Endodermal cell (in vitro differentiated cells): ENCODE measurements at regions not wholly inside any gene's neighbourhood (a gene's known extent, or its start where the extent isn't known, plus 50 kb on each side); places are given as distances from the start of the nearest gene placed in this dataset.

Source experiments
- DNase-seq: peaks from one replicate; pipeline ENCODE4 v3.0.0-alpha.2; 2017
- H3K27ac ChIP-seq: 2 replicates; pipeline ENCODE4 v1.5.1; 2013; ENCODE audit warnings: mild to moderate bottlenecking, low read depth, low read length, moderate library complexity
- H3K27me3 ChIP-seq: 2 replicates; pipeline ENCODE4 v1.6.1; 2013; ENCODE audit warnings: mild to moderate bottlenecking, low read length, moderate library complexity; ENCODE audit not compliant: insufficient read depth, control insufficient read depth, poor library complexity, severe bottlenecking
- H3K36me3 ChIP-seq: 2 replicates; pipeline ENCODE4 v1.7.0; 2013; ENCODE audit warnings: mild to moderate bottlenecking, low read length, moderate library complexity; ENCODE audit not compliant: control insufficient read depth, insufficient read depth
- H3K4me1 ChIP-seq: one replicate; pipeline ENCODE4 v1.7.0; 2013; ENCODE audit warnings: low read length; ENCODE audit not compliant: control insufficient read depth, insufficient read depth
- H3K4me3 ChIP-seq: 2 replicates; pipeline ENCODE4 v1.5.1; 2013; ENCODE audit warnings: mild to moderate bottlenecking, low read length, moderate library complexity
- H3K9ac ChIP-seq: 2 replicates; pipeline ENCODE4 v1.6.1; 2013; ENCODE audit warnings: mild to moderate bottlenecking, low read length, moderate library complexity; ENCODE audit not compliant: poor library complexity, severe bottlenecking; ENCODE audit errors: extremely low read depth
- H3K9me3 ChIP-seq: 2 replicates; pipeline ENCODE4 v1.6.1; 2013; ENCODE audit warnings: mild to moderate bottlenecking, low read length, moderate library complexity; ENCODE audit not compliant: control insufficient read depth
- H3K27ac Mint-ChIP-seq: 2 replicates; pipeline ENCODE4 v1.8.0; 2020; ENCODE audit warnings: mixed read lengths
- H3K27me3 Mint-ChIP-seq: 2 replicates; pipeline ENCODE4 v1.8.0; 2021; ENCODE audit warnings: mild to moderate bottlenecking, mixed read lengths; ENCODE audit not compliant: insufficient read depth
- H3K36me3 Mint-ChIP-seq: 2 replicates; pipeline ENCODE4 v1.8.0; 2020; ENCODE audit warnings: low read depth, mixed read lengths
- H3K4me1 Mint-ChIP-seq: 2 replicates; pipeline ENCODE4 v1.8.0; 2020; ENCODE audit warnings: mixed read lengths
- H3K4me3 Mint-ChIP-seq: 2 replicates; pipeline ENCODE4 v1.8.0; 2020; ENCODE audit warnings: mild to moderate bottlenecking, moderate library complexity, mixed read lengths
- H3K9me3 Mint-ChIP-seq: 2 replicates; pipeline ENCODE4 v1.8.0; 2020; ENCODE audit warnings: mild to moderate bottlenecking, mixed read lengths
- WGBS, 2 experiments: methylation state at CpG; one replicate each; pipeline versions ENCODE4 v1.1.5 to v1.1.7; 2013; ENCODE audit warnings: missing lambda C conversion rate in 2 of 2, mixed read lengths in 1 of 2; ENCODE audit not compliant: insufficient coverage in 1 of 2, insufficient read length in 1 of 2; 5-methylcytosine and 5-hydroxymethylcytosine counted together
- TF ChIP-seq, protein P1 (sequence below): fragments of 200-600 bp; sonication (generic); conservative IDR thresholded peaks from 2 replicates; pipeline ENCODE4 v1.5.0; 2021; ENCODE audit warnings: antibody characterized with exemption, mild to moderate bottlenecking

DNA sequence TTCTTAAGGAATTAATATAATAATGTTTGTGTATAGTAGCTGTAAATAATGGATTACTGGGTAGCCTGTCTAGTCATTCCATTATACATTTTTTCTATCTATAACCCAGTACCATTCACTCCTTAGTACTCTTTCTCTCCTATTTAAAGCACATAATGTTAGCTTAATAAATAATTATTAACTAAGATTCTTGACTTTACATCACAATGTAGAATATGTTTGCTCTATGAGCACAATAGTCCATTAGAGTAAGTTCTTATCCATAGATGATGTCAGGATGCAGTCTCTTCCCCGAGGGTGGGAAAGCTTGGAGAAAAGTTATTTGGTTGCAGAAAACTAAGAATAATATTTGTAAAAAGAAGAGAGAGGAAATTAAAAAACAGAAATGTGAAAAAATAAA, 226.4 kb upstream of the EYS start:
- Histone ChIP-seq H3K36me3 (no peaks in the 10 kb centered on the region), H3K27me3 (no peaks in the 10 kb centered on the region), H3K9me3 (peaks cover 14% of the 10 kb centered on the region), H3K9ac (no peak overlapping the region), H3K27ac (no peak overlapping the region), H3K4me1 (no peaks in the 10 kb centered on the region), H3K4me3 (no peak overlapping the region)
- TF ChIP-seq, protein P1, sequence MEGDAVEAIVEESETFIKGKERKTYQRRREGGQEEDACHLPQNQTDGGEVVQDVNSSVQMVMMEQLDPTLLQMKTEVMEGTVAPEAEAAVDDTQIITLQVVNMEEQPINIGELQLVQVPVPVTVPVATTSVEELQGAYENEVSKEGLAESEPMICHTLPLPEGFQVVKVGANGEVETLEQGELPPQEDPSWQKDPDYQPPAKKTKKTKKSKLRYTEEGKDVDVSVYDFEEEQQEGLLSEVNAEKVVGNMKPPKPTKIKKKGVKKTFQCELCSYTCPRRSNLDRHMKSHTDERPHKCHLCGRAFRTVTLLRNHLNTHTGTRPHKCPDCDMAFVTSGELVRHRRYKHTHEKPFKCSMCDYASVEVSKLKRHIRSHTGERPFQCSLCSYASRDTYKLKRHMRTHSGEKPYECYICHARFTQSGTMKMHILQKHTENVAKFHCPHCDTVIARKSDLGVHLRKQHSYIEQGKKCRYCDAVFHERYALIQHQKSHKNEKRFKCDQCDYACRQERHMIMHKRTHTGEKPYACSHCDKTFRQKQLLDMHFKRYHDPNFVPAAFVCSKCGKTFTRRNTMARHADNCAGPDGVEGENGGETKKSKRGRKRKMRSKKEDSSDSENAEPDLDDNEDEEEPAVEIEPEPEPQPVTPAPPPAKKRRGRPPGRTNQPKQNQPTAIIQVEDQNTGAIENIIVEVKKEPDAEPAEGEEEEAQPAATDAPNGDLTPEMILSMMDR, result no peak
- H3K4me3 Mint-ChIP-seq, result no peak overlapping the region
- no peaks in the 10 kb centered on the region for H3K4me1 Mint-ChIP-seq
- peaks cover 7% of the 10 kb centered on the region for H3K9me3 Mint-ChIP-seq
- no peak for DNase-seq
- H3K27ac Mint-ChIP-seq, result no peak overlapping the region
- WGBS, 2 experiments, result 67 to 79% methylated on average over 1 of the region's 1 CpG
- H3K27me3 Mint-ChIP-seq, result no peaks in the 10 kb centered on the region
- no peaks in the 10 kb centered on the region for H3K36me3 Mint-ChIP-seq

DNA sequence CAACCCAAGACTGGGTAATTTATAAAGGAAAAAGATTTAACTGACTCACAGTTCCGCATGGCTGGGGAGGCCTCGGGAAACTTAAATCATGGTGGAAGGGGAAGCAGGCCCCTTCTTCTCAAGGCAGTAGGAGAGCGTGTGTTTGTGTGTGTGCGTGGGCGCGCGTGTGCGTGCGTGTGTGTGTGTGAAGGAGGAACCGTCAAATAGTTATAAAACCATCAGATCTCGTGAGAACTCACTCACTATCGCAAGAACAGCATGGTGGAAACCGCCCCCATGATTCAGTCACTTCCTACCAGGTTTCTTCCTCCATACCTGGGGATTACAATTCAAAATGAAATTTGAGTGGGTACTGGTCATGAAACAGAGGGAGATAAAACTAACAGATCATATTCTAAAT, 220.1 kb upstream of the EYS start:
- Mint-ChIP-seq H3K36me3 (no peaks in the 10 kb centered on the region), H3K4me1 (no peaks in the 10 kb centered on the region), H3K9me3 (peaks cover 7% of the 10 kb centered on the region), H3K27ac (no peak overlapping the region), H3K27me3 (no peaks in the 10 kb centered on the region), H3K4me3 (no peak overlapping the region)
- Histone ChIP-seq H3K27ac (no peak overlapping the region), H3K4me3 (no peak overlapping the region), H3K36me3 (no peaks in the 10 kb centered on the region), H3K9me3 (peaks cover 14% of the 10 kb centered on the region), H3K27me3 (no peaks in the 10 kb centered on the region), H3K9ac (no peak overlapping the region), H3K4me1 (no peaks in the 10 kb centered on the region)
- no peak for DNase-seq
- 97 to 100% methylated on average over 9 to 13 of the region's 13 CpGs for WGBS, 2 experiments
- TF ChIP-seq, protein P1, result no peak

- no peaks in the 10 kb centered on the region for H3K9me3 ChIP-seq
- no peak overlapping the region for H3K4me3 ChIP-seq
- TF ChIP-seq, protein P1, result no peak
- WGBS, 2 experiments, result 100% methylated on average over 2 of the region's 2 CpGs; no CpG with 5 or more reads in 1 of the 2 experiments
- H3K27ac ChIP-seq, result no peak overlapping the region
- H3K36me3 Mint-ChIP-seq, result no peaks in the 10 kb centered on the region
- H3K4me1 ChIP-seq, result no peaks in the 10 kb centered on the region
- no peaks in the 10 kb centered on the region for H3K9me3 Mint-ChIP-seq
- no peak overlapping the region for H3K27ac Mint-ChIP-seq
- H3K9ac ChIP-seq, result no peak overlapping the region
- H3K36me3 ChIP-seq, result no peaks in the 10 kb centered on the region
- no peaks in the 10 kb centered on the region for H3K4me1 Mint-ChIP-seq
- H3K27me3 Mint-ChIP-seq, result no peaks in the 10 kb centered on the region
- H3K4me3 Mint-ChIP-seq, result no peak overlapping the region
- no peaks in the 10 kb centered on the region for H3K27me3 ChIP-seq
- no peak for DNase-seq
These were observed 217.4 kb upstream of the EYS start for GRCh38 chr6:65924411-65924810.
